ENCODE measurements at regions not wholly inside any gene's neighbourhood (a gene's known extent, or its start where the extent isn't known, plus 50 kb on each side); places are given as distances from the start of the nearest gene placed in this dataset.

DNA sequence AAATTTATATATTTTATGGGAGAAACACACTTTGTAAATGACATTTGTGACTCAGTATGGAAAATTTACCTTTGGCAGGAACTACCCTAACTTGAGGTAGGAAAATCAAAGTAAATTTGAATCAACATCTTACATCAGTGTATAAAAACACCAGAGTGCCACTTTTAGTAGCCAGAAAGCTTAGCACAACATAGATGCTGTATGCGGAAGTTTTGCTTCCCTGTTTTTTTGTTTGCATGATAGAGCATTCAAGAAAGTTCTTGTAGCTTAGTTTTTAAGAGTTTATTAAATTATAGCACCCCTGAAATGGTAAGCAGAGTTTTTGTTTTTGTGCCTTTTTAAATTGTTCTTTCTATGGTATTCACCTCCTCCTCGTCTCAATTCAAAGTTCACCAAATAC is 120.8 kb upstream of the RAP2B start:
- TF ChIP-seq, protein P1, sequence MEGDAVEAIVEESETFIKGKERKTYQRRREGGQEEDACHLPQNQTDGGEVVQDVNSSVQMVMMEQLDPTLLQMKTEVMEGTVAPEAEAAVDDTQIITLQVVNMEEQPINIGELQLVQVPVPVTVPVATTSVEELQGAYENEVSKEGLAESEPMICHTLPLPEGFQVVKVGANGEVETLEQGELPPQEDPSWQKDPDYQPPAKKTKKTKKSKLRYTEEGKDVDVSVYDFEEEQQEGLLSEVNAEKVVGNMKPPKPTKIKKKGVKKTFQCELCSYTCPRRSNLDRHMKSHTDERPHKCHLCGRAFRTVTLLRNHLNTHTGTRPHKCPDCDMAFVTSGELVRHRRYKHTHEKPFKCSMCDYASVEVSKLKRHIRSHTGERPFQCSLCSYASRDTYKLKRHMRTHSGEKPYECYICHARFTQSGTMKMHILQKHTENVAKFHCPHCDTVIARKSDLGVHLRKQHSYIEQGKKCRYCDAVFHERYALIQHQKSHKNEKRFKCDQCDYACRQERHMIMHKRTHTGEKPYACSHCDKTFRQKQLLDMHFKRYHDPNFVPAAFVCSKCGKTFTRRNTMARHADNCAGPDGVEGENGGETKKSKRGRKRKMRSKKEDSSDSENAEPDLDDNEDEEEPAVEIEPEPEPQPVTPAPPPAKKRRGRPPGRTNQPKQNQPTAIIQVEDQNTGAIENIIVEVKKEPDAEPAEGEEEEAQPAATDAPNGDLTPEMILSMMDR (conservative IDR thresholded peaks at IDR 0.05 in 1 of 2, IDR thresholded peaks at IDR 0.05 in 1 of 2; ENCODE audit: low read depth in 1 of 2, low read length in 2 of 2), result no peak
- TF ChIP-seq EZH2 (IDR thresholded peaks at IDR 0.05; ENCODE audit: low read length, missing control alignments), result no peak

Data from fibroblast of lung (primary cell).